Activated CD4-positive, alpha-beta T cell treated with anti-CD3 and anti-CD28 coated beads, Interleukin-2, amount 50 U/mL, for 4 hours (primary cell): ENCODE measurements at regions not wholly inside any gene's neighbourhood (a gene's known extent, or its start where the extent isn't known, plus 50 kb on each side); places are given as distances from the start of the nearest gene placed in this dataset.

ENCODE experiments used
- DNase-seq, 2 experiments: peaks; one replicate each; pipeline ENCODE4 v3.0.0-alpha.2; 2020

DNA sequence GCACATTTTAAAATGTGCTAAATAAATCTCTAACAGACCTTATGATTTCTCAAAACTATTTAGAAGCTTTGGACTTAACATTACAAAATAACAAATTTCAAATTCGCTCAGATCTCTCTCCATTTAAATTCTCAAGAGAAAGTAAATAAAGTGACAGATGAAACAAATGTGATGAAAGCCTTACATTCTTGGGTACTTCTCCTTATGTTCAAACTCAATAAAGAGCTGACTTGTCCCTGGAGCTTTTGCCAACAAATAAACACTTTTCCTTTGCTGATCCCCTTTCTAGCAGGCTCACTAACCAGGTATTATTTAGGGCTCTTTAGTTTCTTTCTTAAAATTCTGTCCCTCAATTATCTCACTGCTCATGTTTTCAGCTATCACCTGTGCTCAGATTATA, 259.1 kb upstream of the ARPP21 start:
- no peak for DNase-seq

DNA sequence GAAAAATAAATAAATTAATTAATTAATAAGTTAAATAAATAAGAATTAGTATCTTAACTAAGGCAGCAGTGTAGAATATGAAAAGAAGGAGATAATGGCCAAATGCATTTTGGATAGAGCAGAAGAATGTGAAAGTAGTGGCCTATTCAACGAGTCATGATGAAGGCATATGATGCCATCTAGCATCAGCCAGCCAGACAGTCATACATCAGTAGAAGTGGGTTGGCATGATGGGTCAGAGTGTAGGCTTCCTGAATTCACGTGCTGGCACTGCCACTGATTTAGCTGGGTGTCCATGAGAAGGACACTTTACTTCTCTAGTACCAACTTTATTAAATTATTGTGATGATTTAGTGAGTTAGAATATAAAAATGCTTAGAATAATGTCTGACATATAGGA, 256.1 kb upstream of the ARPP21 start:
- no peak for DNase-seq

DNA sequence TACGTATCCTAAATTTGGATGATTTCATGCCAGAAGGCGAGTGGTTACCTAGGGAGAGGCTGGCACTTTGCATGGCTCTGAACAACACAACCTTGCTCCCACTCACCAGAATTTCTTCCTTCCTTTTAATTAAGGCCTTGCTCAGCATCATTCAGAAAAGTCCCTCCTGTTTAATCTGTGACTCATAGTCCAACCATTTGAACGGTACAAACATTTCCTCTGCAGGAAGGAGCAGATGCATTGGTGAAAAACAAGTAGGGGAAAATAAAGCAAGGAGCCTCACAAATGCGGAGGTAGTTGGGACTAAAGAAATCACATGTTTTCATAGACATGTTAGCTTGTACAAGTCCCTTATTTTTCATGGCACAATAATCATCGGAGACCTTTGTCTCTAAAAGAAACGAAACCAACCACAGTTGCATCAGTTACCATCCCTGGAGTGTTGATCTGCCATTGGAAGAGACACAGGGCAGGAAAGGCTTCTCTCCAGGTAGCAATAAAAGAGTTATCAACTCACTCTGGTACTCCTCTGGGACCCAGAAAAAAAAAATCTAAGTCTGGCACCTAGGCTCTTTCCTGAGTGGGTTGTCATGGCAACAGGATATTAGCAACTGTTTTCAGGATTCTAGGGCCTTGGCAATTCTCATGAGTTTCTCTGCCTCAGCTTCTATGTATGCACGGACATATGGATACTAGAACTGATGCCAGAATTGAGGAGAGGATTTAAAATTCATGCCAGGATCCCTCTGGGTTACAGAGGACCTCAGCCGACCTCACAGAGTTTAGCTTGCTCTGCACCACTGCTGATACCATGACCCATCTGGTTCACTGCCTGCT, 255.4 kb upstream of the ARPP21 start:
- DNase-seq: no peak

DNA sequence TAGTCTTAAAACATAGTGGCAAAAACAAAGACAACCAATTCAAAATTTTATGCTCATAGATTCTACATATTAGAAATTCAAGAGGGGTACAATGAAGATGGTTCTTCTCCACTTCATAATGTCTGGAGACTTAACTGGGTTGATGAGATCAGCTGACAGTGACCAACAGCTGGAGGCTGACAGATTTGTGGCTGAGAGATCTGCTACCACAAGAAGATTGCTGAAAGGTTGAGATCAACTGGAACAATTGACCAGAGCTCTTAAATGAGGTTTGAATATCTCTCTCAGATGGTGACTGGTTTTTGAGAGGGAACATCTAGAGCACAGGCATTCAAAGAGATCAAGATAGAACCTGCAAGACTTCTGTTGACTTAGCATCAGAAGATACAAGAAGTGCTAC, 254.1 kb upstream of the ARPP21 start:
- no peak for DNase-seq

DNA sequence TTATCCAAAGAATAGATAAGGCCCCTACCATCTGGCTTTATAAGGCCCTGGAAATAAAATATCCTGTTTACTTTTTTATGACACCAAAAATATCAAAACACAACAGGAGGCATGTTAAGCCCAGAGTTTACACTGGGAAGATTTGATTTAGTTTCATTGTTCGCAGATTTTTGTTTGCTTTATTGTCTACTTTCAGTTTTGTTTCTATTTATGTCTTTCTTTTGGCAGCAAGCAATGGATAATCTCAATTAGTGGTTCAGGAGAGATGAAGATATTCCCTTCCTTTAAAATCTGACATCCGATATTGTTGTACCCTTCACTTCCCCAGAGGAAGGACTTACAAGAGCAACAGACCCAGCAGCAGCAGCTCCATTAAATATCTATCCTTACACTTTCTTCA, 249.4 kb upstream of the ARPP21 start:
- no peak for DNase-seq

DNA sequence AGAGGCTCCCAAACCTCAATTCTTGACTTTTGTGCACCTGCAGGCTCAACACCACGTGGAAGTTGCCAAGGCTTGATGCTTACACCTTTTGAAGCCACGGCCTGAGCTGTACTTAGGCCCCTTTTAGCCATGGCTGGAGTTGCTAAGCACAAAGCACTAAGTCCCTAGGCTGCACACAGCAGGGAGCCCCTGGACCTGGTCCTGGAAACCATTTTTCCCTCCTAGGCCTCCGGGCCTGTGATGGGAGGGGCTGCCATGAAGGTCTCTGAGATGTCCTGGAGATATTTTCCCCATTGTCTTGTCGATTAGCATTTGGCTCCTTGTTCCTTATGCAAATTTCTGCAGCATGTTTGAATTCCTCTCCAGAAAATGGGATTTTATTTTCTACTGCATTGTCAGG, 247.1 kb upstream of the ARPP21 start:
- DNase-seq: no peak

DNA sequence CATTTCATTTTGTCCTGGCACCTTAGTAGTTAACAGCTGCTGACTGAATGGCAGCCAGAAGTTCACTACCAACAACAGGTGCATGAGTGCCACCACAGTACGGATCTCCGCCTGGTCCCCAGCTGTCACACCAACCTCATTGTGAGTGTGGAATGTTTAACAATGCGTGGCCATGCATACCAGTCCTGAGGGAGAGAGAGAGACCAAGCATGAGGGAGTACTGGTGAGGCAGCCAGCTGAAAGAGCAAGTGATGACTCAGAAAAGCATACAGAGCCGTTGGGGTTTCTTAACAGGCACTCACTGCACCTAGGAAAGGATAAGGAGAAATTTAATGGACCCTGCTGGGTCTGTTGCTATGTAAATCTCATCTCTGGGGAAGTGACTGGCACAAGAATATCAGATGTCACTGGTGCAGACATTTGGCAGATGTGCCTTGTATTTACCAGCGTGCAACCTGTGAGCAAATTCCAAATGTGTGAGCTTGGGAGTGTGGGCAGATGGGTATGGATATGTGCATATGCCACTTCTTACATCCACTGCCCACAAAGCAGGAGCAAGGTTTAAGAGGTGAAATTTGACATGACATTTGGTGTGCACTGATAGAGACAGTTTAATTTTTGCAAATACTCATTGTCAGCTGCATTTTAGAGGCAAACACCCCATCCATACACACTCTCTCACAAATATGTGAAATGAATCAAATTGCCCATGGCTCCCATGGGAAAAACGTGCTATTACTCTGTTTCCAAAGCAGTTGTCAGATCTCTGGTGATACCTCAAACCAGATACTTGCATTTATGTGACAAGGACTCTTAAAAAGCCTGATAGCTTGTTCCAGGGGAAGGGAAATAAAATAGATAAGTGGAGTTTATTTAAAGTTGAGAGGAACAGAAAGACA, 245.2 kb upstream of the ARPP21 start:
- DNase-seq: no peak

DNA sequence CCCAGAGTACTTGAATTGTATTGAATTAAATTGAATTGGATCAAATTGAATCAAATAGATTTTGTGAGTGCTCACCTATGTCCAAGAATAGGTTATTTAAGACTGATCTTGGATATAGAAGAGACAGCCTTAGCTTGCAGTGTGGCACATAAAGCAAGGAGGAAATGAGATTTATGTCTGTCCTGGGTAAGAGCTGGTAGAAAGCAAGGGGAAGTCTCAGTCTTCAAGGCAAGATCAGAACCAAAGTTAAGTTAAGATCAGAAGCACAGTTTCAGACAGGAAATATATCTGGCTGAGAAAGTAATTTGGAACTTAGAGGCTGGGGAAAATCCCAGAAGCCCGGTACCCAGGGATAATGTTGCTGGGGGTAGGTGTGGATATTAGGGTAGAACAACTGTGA, 244.4 kb upstream of the ARPP21 start:
- DNase-seq: no peak

DNA sequence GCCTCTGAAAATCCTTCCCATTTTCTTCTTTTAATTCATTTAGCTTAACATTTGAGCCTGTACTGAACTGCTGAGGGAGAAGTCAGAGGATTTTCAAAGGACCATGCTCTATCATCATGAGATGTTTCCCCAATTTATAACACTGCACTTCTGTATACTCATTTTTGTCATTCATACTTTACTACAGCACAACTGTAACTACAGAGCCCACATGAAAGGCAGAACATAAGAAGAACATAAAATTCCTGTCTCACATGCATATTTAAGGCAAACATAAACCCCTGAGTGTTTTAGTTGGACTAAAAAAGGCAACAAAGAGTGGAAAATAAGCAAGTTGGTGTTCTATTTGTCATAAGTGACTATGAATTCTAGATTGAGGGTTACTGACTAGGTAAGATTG, 237.7 kb upstream of the ARPP21 start:
- DNase-seq: no peak

DNA sequence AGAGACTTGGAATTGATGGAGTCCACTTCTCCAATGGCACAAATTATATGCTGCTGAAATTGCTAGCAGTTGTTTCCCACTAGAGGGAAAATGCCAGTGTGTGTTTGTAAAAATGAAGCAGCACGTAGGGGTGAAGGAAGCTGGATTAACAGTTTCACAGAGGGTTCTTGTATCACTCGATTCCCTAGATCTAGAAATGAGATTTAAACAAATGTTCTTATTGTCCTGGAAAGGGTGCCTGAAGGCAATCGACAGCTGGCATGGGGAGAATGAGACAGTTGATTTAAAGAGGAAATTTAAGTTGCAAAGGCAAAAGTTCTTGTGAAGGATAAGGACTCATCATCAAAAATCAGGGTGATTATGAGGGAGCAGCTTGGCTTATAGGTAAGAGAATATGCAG, 234.8 kb upstream of the ARPP21 start:
- DNase-seq: no peak

DNA sequence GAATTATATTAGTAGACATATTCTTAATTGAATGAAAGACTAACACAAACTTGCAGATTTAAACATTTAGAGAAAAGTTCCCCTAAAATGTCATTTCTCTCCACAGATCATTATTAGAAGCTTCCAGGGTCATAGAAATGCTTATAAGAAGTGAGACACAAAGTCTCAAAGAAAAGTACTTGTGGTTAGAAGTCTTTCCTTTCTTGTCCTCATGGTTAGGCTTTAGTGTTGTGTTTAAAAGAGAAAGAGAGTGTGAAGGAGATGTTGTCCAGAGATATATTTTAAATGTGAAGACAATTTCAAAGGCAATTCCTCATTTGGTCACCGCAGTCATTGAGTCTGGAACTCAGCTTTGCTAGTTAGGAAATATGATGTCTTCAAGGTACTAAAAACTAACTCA, 230.4 kb upstream of the ARPP21 start:
- no peak for DNase-seq

DNA sequence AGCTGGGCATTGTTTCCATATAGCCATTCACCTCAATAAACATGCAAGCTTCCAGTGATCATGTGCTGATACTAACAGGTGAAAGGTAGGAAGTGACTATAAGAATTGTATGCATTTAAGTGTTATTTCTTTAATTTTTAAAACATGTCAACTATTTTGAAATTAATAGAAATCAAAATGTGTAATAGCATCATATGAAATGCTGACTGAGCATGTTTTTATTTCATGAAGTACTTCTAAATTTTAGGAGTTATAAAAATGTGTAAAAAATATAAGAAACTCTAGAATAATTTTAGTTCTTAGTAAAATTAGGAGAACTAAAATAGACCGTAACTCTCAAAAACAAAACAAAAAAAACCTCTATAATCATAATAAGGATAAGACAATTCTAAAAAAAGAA, 229.3 kb upstream of the ARPP21 start:
- DNase-seq: no peak

DNA sequence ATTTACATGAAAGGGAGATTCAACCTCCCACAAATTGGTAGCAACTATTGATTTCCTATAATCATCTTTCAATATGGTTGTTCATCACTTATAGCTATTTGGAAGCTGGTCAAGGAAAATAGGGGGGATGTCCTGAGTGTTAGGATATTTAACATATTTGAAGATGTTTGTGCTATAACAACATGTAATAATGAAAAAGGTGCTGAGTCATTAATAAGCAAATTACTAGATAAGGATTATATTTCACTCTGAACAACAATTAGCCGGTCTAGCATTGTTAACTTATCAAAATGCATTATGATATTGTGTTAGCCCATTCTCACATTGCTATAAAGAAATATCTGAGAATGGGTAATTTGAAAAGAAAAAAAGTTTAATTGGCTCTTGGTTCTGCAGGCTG, 225.8 kb upstream of the ARPP21 start:
- no peak for DNase-seq

DNA sequence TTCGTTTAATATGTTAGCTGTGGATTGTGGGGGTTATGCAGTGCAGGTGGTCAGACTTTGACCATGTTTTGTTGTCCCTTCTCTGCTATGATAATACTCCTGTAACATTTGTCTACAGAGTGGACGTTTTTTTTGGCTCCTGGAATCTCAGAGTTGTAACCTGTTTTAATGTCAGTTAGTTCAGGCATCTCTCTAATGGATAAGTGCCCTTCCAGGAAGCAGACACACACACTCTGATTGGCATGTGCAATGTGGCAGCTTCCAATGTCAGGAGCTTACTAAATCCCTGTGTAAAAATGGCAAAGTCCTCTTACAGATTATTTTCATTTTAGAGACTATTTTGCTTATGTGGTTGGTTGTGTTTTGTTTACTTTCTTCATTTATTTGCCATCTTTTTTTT, 222.2 kb upstream of the ARPP21 start:
- DNase-seq: no peak

DNA sequence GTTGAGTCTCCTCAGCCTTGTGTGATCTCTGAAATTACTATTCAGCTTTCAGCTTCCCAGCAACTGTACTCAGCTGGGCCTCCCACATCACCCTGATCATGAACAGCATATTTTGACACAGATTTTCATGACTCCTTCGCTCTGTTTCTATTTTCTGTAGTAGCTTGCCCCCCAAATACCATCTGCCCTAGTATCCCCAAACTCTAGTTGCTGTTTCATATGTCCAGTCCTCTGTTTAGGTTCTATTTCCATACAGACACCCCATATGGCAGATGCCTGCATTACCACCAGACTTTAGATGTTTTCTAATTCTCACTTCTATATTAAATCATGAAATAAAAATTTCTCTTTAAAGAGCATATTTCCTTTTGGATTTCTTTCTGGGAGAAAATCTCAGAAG, 217.2 kb upstream of the ARPP21 start:
- DNase-seq: no peak

DNA sequence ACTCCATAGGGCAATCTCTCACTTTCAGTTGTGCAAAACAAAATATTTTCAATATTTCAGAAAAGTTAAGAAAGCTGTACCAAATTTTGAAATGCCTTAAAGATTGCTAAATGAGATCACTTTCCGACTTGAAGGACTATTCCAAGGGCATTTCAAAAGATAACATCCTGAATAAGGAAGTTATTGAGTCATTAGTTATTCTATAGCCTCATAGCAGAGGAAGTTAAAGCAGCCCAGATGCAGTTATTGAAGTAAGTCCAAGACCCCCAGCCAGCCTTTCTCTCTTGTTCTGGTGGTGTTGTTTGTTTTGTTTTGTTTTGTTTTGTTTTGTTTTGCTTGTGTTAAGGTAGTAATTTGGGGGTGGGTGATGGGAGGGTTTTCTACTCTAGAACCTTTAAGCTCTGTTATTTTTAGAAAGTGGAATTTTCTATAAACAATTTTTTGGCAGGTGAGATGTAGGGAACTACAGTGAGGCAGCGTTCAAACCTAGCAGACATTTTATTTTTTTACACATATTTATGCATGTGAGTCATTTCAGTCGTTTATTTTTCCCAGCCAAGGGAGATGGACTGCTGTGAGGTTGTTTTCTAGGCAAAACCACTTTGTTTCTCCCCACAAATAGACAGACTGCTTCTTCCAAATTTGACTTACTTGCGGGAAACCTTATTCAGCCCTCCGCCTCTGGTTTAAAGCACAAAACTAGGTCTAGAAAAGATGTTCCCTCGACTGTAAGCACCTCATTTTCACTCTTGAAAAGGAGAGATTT, 216.3 kb upstream of the ARPP21 start:
- DNase-seq: no peak

DNA sequence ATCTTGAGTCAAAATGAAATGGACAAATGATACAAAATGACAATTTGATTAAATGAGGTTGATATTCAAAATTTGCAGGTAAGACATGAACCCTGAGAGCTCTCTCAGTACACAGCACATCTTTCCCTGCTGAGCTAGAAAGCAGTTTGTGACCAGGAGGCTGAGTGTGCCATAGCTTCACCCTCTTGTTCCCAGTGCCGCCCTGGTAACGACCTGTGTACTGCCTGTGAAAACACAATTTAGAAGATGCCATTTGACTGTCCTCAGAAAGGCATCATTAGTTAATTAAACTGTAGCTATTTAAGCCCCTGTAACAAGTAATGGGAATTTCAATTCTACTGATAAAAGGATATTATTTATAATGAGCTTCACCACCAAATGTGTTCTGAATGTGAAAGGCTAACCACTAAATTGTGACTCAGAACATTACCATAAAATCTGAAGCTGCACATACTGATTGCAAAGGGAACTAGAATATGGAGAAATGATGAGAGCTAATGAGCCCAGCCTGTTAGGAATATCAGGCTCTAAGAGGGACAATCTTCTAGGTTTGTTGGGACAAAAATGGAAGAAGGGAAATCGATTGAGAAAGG, 212.9 kb upstream of the ARPP21 start:
- no peak for DNase-seq

DNA sequence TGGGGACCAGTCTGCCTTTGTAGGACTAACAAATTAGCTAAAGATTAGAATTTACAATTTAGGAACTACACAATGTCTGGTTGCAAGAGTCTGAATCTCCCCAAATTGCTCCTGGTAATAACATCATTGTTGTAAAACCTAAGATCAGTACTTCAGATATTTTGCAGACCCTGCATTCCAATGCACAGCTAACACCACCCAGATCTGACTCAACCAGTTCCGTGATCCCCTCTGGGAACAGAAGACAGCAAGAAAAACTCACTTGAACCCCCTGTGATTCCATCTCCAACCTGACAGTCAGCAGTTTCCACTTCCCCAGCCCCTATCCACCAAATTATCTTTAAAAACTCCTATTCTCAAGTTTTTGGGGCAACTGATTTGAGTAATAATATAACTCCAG, 201.9 kb upstream of the ARPP21 start:
- no peak for DNase-seq

DNA sequence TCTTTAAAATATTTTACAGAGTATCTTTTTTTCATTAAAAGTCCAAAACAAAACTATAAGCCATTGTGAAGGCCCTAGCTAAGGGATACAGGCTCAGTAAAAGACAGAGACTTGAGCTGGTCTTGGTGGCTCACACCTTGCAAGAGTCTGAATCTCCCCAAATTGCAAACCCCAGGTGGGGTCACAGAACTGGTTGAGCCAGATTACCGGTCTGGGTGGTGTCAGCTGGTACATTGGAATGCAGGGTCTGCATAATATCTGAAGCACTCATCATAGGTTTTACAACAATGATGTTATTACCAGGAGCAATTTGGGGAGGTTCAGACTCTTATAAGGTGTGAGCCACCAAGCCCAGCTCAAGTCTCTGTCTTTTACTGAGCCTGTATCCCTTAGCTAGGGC, 201.2 kb upstream of the ARPP21 start:
- no peak for DNase-seq

DNA sequence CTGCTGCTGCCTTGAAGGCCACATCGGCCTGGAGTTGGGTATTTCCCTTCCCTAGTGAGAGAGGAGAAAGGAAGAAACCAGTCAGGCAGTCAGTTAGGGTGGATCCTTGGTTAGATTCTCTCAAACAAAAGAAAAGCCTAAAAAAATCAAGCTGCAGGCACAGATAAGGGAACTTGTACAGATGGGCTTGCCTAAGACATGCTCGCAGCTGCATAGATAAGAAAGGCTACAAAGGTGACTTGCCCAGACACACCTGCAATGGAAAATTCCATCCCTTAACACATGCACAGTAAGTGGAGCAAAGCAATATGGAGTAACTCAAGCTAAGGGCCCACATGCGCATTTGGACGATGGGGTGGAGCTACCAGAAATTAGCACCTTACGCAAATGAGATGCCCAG, 199.7 kb upstream of the ARPP21 start:
- no peak for DNase-seq

DNA sequence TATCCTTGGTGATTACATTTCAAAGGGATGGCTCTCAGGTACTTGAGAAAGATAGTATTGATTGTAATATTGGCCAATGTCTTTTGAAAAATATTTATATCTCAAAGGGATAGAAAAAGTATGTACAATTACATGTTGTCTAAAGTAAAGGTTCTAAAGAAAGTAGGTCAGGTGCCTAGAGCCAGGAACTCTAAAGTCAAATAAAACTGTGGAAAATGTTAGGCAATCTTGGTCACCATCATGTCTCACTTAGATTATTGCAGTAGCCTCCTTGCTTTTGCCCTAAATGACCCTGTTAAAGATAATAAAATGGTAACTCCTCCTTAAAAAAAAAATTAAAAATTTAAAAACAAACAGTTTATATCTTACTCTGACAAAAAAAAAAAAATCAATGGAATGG, 198.5 kb upstream of the ARPP21 start:
- no peak for DNase-seq

DNA sequence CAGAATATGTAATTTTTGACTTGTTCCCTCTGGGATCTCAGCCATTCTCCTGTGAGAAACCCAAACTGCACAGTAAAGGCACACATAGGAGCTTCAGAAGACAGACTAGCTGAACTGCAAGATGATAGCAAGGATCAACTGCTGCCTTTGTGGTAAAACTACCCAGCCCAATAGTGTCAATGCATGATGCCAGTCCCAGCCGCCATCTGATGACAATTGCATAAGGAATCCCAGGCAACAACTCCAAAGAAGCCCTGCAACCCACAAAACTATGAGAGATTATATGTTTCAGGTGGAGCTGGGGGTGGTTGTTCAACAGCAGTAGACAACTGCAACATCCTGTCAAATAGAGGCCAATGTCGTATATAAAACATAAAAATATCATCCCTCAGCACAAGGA, 192.4 kb upstream of the ARPP21 start:
- no peak for DNase-seq

DNA sequence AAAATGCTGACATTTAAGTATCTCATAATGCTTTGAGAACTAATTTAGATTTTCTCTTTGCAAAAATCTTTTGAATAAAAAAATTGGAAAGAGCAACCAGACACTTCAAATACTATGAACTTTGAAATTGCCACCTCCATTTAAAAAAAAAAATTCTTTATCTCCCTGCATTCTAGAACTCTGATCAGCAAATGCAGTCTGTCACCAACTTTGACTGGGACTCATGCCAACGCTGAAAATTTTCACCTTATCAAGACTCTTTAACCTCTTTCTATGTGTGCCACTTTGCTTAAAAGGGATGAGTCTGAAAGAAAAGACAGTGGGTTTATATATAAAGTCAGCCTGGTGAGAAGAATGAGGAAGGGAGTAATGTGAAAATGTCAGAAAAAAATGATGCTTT, 191.2 kb upstream of the ARPP21 start:
- DNase-seq: no peak
